AG10803 (cell line): ENCODE measurements at regions not wholly inside any gene's neighbourhood (a gene's known extent, or its start where the extent isn't known, plus 50 kb on each side); places are given as distances from the start of the nearest gene placed in this dataset.

Experiments used
- DNase-seq: peaks from one replicate; pipeline ENCODE4 v3.0.0; 2010; ENCODE audit warnings: low read depth
- H3K4me3 ChIP-seq: 2 replicates; pipeline ENCODE4 v1.5.1; 2011; ENCODE audit warnings: mild to moderate bottlenecking, low read length, control low read depth
- TF ChIP-seq, protein P1 (sequence below): conservative IDR thresholded peaks from 2 replicates; pipeline ENCODE4 v1.5.1; 2011; ENCODE audit warnings: mild to moderate bottlenecking, low read length, control low read depth, inconsistent platforms

- TF ChIP-seq, protein P1, sequence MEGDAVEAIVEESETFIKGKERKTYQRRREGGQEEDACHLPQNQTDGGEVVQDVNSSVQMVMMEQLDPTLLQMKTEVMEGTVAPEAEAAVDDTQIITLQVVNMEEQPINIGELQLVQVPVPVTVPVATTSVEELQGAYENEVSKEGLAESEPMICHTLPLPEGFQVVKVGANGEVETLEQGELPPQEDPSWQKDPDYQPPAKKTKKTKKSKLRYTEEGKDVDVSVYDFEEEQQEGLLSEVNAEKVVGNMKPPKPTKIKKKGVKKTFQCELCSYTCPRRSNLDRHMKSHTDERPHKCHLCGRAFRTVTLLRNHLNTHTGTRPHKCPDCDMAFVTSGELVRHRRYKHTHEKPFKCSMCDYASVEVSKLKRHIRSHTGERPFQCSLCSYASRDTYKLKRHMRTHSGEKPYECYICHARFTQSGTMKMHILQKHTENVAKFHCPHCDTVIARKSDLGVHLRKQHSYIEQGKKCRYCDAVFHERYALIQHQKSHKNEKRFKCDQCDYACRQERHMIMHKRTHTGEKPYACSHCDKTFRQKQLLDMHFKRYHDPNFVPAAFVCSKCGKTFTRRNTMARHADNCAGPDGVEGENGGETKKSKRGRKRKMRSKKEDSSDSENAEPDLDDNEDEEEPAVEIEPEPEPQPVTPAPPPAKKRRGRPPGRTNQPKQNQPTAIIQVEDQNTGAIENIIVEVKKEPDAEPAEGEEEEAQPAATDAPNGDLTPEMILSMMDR = no peak
- no peak for DNase-seq
- no peak overlapping the region for H3K4me3 ChIP-seq
Measured at GRCh38 chr1:30130099-30130498, 593.3 kb downstream of the MATN1 start.

- TF ChIP-seq, protein P1 = no peak
- H3K4me3 ChIP-seq = no peak overlapping the region
- DNase-seq = no peak
Measured at GRCh38 chr1:30129421-30130055, 593.8 kb downstream of the MATN1 start.

- no peak for DNase-seq
- TF ChIP-seq, protein P1 = no peak
- no peak overlapping the region for H3K4me3 ChIP-seq
Measured at GRCh38 chr1:30129001-30129408, 594.4 kb downstream of the MATN1 start.

DNA sequence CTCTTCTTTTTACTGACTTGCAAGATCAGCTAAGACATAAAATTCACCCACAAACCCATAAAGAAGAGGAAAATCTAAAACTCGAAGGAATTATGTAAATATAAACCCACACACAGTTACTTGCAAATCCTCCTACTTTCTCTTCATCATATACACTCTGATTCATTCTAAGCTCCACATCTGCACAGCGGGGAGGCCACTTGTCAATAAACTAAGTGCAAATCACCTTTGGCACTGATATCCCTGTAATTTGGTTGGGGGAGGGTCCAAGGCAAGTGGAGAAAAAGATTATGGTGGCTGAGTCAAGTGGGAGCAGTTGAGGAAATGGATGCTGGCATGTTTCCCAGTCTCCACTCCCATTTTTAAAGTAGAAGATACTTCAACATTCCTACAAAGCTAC is 596.5 kb downstream of the MATN1 start:
- DNase-seq = no peak
- TF ChIP-seq, protein P1 = no peak
- no peak overlapping the region for H3K4me3 ChIP-seq

GRCh38 chr1:30125821-30126170 is 597.6 kb downstream of the MATN1 start:
- TF ChIP-seq, protein P1 = no peak
- no peak overlapping the region for H3K4me3 ChIP-seq

GRCh38 chr1:30125021-30125820 is 598.2 kb downstream of the MATN1 start:
- no peak overlapping the region for H3K4me3 ChIP-seq
- no peak for DNase-seq
- TF ChIP-seq, protein P1 = no peak

More at GRCh38 chr1:30125821-30126170, 597.6 kb downstream of the MATN1 start:
- DNase-seq = no peak

DNA sequence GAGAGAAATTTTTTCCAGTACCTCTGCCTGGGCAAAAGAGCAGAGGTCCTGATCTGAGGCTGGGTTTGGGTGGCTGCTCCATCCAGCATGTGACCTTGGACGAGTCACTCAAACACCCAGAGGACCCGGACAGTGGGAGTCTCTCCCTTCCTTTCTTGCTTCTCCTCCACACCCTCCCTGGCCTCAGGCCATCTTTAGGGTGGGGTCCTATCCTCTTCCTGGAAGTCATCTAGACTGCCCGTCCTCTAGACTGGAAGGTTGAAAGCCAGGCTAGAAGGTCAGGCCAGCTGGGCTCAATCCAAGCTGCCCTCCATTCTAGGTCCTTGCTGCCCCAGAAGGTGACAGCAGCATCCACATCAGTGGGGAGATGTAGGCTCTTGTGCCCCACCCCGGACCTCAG is 599.5 kb downstream of the MATN1 start:
- no peak overlapping the region for H3K4me3 ChIP-seq
- TF ChIP-seq, protein P1 = no peak
- DNase-seq = no peak
